ENCODE measurements at regions not wholly inside any gene's neighbourhood (a gene's known extent, or its start where the extent isn't known, plus 50 kb on each side); places are given as distances from the start of the nearest gene placed in this dataset.

DNA sequence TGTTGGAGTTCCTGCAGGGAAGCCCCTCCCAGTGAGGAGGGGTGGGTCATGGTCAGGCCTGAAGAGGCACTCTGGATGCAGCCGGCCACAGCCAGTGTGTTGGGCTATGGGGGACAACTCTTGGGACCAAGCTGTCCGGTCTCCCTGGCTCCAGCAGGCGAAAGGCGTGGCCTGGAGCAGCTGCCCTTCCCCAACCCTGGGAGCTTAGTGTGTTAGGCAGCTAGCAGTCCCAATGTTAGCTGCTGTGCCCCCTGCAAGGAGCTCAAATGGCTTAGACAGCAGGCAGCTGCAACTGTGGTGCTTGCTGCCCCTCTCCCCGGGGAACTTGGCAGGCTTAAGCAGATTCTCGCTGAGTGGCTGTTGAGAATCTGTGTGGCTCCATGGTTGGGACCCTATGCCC lies 67.5 kb upstream of the ACTBL2 start:
- TF ChIP-seq ELF4 (IDR thresholded peaks at IDR 0.05), result no peak
- no peak for TF ChIP-seq FOXK2 (IDR thresholded peaks at IDR 0.05)
- no peak for TF ChIP-seq FOXM1 (IDR thresholded peaks at IDR 0.05; ENCODE audit: borderline replicate concordance)
- no peak for TF ChIP-seq TARDBP (IDR thresholded peaks at IDR 0.05)
- TF ChIP-seq FOXA1 (IDR thresholded peaks at IDR 0.05), result no peak
- no peak for TF ChIP-seq BHLHE40 (IDR thresholded peaks at IDR 0.05; ENCODE audit: borderline replicate concordance)
- TF ChIP-seq SP1 (IDR thresholded peaks at IDR 0.05), result no peak
- no peak for TF ChIP-seq NFRKB (IDR thresholded peaks at IDR 0.05)
- no peak for TF ChIP-seq SUZ12 (IDR thresholded peaks at IDR 0.05)
- TF ChIP-seq CTBP1 (IDR thresholded peaks at IDR 0.05; ENCODE audit: borderline replicate concordance), result no peak
- TF ChIP-seq ARNT (IDR thresholded peaks at IDR 0.05), result no peak
- no peak for TF ChIP-seq HDGF (IDR thresholded peaks at IDR 0.05; ENCODE audit: borderline replicate concordance)
